ENCODE measurements at regions not wholly inside any gene's neighbourhood (a gene's known extent, or its start where the extent isn't known, plus 50 kb on each side); places are given as distances from the start of the nearest gene placed in this dataset.
A peak's percentile ranks its signal among the peaks of the same experiment; 100 is the strongest.

DNA sequence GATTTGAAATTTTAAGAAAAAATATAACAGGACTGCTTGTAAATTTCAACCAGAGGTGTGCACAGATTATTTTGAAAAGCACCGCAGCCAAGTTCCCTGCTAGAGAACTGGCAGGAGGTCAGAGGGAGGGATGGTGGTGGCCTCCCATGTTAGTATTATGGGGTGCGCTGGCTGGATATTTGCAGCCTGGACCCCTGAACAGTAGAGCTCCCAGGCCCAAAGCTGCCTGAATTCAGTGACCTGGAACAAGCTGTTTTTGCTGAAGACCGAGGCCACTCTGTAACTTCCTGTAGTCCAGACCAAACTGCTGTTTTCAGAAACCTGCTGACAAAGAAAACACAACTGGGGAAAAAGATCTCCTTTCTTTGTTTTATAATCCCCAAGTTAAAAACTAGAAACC is 314.3 kb downstream of the TNS1 start:
- DNase-seq (ENCODE audit: low spot score): no peak

DNA sequence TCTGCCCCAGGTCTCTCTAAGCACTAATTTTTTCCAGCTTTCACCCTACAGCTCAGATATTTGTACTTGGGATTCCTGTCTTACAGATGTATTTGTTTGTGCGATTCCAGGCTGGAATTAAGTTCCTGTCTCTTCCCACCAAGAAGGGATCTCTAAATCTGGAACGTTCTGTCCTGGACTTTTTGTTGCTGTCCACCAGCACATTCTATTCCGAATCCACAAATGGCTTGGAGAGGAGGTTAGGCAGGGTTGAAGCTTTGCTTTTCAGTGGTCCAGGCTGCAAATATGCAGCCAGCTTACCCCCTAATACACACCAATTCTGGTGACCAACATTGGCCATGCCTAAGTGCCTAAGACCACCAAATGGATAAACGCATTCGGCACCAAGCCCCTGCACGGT is 315.0 kb downstream of the TNS1 start:
- no peak for DNase-seq (ENCODE audit: low spot score)

DNA sequence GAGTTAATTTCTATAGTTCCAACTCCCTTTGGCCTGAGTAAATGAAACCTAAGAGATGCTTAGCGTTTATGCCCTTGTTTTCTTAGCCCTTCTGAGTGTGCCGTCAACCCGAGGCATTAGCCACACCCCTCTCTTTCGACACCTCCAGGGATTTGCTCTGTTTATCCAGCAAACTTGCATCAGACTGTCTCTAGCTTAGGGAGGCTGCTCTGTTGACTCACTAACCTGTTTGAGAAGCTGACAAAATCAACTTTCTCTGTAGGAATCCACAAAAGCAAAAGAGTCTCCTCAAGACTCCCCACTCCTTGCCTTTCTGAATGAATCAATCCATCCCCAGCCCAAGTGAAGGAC is 317.6 kb downstream of the TNS1 start:
- DNase-seq (ENCODE audit: low spot score): peak; percentile 69

GRCh38 chr2:217684431-217685254 is 318.2 kb downstream of the TNS1 start:
- DNase-seq (ENCODE audit: low spot score): no peak

DNA sequence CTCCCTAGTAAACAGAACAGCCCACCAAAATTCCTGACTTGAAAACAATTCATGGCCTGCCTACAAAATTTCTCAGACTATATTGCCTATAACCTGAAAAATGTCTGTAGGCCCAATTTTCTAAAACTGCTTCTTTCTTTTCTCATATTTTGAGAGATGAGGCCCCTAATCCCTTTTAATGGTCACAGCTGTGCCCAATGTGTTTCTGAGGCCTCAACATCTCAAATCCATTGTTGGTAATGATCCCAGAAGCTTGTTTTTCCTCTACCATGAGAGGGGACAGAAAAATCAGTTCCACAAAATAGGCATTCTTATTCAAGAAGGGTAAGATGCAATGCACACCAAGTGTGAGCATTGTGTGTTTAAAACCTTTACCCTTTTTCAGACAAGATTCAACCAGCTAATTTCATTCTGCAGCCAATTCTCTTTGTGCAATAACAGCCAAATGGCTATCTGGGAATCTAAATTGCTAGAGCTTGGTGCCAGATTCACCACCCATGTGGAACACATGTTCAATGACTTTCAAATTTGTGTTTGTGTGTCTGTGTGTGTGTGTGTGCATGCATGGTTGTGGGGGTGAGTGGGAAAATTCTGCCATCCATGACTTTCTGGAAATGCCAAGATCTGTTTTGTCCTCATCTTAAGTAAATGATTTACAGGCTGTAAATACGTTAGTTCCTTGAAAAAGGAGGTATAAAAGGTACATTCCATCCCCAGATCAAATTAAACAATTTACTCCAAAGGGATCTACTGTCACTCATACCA is 319.5 kb downstream of the TNS1 start:
- DNase-seq (ENCODE audit: low spot score): peak; percentile 23

GRCh38 chr2:217681791-217682190 is 321.0 kb downstream of the TNS1 start:
- no peak for DNase-seq (ENCODE audit: low spot score)

GRCh38 chr2:217680381-217680780 is 322.4 kb downstream of the TNS1 start:
- DNase-seq (ENCODE audit: low spot score): no peak

DNA sequence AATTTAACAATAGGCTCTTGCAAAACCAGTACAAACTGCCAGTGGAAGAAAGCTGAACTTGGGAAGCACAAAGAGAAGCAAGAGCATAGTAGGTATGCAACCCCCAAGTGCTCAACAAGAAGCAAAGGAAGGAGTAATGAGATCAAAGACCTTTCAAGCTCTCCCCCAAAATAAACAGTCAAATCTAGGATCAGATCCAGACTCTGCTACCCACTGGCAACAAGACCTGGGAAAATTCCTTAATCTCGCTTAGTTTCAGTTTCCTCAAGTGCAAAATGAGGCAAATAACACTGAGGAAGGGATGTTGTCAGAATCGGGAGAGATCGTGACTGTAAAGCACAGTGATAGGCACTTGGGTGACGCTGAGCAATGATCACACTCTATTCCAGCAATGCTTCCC is 329.2 kb downstream of the TNS1 start:
- DNase-seq (ENCODE audit: low spot score): no peak

DNA sequence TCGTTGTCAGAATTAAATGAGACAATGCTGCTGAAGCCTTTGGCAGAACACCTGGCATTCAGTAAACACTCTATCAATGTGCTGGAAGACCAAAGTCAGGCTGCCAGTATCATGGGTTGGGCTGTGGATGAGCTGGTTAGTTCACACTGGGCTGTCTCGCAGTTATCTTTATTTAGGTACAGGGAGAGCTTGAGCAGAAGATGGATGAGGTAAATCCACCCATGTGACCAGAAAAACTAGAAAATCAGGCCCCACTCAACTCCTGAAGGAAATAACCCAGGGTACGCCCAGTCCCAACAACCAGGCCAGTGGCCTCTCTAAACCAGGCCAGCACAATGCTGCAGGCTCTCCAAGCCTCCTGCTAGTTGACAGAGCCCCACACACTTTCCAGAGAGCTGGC is 330.3 kb downstream of the TNS1 start:
- DNase-seq (ENCODE audit: low spot score): no peak

DNA sequence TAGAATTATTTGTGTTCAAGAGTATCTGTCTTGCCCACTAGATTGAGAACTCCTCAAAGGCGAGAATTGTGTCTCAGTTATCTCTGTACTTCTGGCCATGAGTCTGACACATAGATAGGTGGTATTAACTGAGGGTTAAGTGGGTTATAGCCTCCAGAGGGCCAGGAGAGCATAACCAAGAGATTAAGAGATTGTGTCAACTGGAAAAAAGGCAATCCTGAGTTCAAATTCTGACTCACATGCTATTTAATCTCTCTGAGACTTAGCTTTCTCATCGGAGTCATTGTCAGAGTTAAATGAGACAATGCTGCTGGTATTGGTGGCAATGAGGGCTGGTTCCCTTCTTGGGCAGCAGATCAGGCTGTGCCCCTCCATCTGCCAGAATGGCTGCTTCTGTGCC is 330.9 kb downstream of the TNS1 start:
- no peak for DNase-seq (ENCODE audit: low spot score)

DNA sequence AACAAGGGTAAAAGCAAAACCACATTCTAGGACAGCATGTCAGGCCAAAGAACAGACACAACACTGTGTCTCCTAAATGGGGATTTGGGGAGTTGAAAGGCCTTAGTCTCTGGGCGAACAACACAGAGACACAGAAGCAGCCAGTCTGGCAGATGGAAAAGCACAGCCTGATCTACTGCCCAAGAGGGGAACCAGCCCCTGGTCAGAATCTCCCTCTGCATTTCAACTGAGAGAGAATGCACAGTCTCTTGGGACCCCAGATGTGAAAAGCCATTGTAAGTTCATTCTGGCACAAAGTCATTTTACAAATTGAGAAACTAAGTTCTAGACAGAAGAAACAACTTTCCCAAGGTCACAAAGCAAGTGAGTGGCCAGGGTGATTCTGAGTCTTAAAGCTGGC is 331.7 kb downstream of the TNS1 start:
- no peak for DNase-seq (ENCODE audit: low spot score)

DNA sequence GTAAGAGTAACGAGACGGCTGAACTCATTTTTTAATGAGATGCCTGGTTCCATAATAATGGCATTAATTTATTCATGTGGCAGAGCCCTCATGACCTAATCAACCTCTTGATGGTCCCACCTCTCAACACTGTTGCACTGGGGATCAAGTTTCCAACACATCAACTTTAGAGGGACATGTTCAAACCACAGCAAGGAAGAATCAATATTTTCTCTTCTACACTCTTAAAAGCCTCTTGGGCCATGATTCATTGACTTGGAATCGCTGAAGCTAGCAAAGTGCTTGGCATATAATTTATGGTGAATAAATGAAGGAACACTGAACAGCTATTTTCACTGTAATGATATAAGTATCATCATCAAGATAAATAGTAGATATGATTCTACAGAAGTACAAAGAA is 333.0 kb downstream of the TNS1 start:
- peak; percentile 34 for DNase-seq (ENCODE audit: low spot score)

- DNase-seq (ENCODE audit: low spot score): no peak
Observed at GRCh38 chr2:217667512-217667911, 335.3 kb downstream of the TNS1 start.

DNA sequence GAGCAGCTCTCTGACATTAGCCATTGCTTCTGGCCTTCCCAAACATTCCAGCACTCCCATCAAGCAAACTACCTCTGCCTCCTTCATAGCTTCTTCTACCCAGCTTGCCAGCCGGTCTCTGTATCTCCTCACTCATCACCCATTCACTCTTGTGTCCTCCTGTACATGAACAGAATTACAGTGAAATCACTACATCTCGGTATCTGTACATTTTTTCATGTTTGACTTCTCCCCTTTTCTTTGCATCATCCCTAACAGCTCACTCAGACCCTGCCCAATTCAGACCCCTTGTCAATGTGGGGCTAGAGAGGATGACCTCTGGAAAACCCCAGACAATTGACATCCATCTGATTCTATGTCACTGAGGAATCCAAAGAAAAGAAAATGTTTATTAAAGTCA is 335.8 kb downstream of the TNS1 start:
- DNase-seq (ENCODE audit: low spot score): no peak

DNA sequence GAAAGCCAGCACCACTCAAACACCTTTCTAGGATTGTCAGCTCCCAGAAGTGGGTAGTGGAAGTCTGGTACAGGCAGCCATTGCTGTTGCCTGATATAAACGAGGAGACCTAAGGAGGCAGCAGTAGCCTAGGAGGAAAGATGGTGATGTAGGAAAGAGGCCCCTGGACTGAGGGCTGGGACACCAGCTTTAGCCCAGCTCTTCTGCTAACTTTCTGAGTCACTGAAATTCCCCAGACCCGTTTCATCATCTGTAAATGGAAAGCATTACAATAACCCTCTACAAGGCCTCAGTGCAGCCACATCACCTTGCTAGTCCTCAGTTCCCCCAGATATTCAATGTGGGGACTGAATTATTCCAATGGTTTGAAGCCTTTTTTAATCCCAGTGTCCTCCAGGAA is 336.5 kb downstream of the TNS1 start:
- DNase-seq (ENCODE audit: low spot score): peak; percentile 72

GRCh38 chr2:217664761-217665160 is 338.0 kb downstream of the TNS1 start:
- no peak for DNase-seq (ENCODE audit: low spot score)

DNA sequence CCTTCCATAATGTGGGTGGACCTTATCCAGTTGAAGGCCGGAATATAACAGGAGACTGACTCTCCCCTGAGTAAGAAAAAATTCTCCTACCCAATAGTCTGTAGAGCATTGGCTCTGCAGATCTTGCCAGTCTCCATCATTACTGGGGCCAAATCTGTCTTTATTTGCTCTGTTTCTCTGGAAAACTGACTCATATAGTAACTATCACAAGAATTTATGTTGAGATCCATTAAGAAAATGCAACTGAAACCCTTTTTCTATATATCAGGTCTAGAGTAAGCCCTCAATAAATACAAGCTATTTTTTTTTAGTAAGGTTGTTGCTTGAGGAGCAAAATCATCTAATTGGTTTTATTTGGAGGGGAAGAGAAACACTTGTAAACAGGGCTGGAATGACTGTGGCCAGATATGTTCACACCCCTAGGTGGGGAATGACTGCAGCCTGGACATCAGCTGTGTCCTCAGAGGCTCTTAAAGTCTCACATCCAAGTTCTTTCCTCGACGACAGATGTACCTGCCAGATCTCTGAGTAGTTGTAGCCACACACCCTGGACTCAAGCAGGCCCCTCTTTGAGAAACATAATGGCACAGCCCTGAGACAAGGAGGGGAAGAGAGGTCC is 339.7 kb downstream of the TNS1 start:
- DNase-seq (ENCODE audit: low spot score): peak; percentile 36

- DNase-seq (ENCODE audit: low spot score): no peak
Observed at GRCh38 chr2:217661378-217661777, 341.4 kb downstream of the TNS1 start.

- DNase-seq (ENCODE audit: low spot score): no peak
Observed at GRCh38 chr2:217660423-217660822, 342.4 kb downstream of the TNS1 start.

- no peak for DNase-seq (ENCODE audit: low spot score)
Observed at GRCh38 chr2:217658806-217659205, 344.0 kb downstream of the TNS1 start.

DNA sequence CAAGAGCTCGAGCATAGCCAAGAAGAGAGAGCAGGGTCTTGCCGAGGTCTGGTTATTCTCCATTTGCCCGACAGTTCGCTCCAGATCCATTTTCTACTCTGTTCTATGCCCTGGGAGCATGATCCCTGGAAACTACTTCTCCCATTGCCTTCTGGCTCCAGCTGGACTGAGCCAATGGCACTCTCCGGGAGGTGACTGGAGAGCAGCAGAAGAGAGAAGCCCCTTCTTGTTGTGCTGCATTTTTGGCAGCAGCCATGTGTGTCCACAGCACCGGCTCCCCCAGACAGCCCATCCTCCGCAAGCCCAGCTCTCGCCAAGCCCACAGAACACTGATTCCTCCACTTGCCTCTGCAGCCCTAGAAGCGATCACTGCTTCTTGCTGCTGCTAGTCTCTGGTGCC is 345.5 kb downstream of the TNS1 start:
- DNase-seq (ENCODE audit: low spot score): no peak

DNA sequence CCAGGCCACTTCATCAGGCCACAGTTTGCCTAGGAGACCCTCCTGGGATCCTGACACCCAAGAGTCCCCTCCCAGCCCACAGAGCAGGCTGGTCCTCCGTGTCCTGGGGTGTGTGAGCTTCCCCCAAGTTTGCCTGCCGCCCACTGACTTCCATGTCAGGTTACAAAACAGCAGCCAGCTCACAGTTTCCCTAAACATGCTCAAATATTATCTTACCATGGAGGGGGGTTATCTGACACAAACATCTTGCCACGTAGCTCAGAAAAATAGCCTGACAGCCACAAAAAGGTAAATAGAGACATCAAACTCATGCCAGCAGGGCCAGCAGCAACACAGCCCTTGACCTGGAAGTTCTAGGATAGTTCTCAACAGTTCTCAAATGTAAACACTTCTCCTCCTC is 346.5 kb downstream of the TNS1 start:
- DNase-seq (ENCODE audit: low spot score): no peak

GRCh38 chr2:217655651-217656050 is 347.1 kb downstream of the TNS1 start:
- DNase-seq (ENCODE audit: low spot score): no peak
